GM19438 (cell line): ENCODE measurements at regions not wholly inside any gene's neighbourhood (a gene's known extent, or its start where the extent isn't known, plus 50 kb on each side); places are given as distances from the start of the nearest gene placed in this dataset.

Experiments used
- ATAC-seq: cut with Tn5 transposase; IDR thresholded peaks from one replicate; pipeline ENCODE4 v1.9.1; 2021; ENCODE audit warnings: low read depth; ENCODE audit not compliant: unreplicated experiment

GRCh38 chr2:160989778-160990177 lies 170.4 kb upstream of the TANK start:
- ATAC-seq, result no peak

- no peak for ATAC-seq
Measured at GRCh38 chr2:160993654-160994061, 166.6 kb upstream of the TANK start.

- ATAC-seq, result peak; percentile 88
Measured at GRCh38 chr2:160994141-160995002, 165.9 kb upstream of the TANK start.

GRCh38 chr2:160996584-160996983 lies 163.6 kb upstream of the TANK start:
- no peak for ATAC-seq

GRCh38 chr2:161004379-161004778 lies 155.8 kb upstream of the TANK start:
- ATAC-seq, result no peak

GRCh38 chr2:161005170-161005569 lies 155.1 kb upstream of the TANK start:
- no peak for ATAC-seq

GRCh38 chr2:161008311-161008710 lies 151.9 kb upstream of the TANK start:
- no peak for ATAC-seq

GRCh38 chr2:161010503-161011015 lies 149.7 kb upstream of the TANK start:
- no peak for ATAC-seq

GRCh38 chr2:161017780-161018470 lies 142.3 kb upstream of the TANK start:
- ATAC-seq, result no peak

- ATAC-seq, result no peak
Measured at GRCh38 chr2:161019311-161019710, 140.9 kb upstream of the TANK start.

- no peak for ATAC-seq
Measured at GRCh38 chr2:161020437-161020836, 139.8 kb upstream of the TANK start.

GRCh38 chr2:161028581-161028980 lies 131.6 kb upstream of the TANK start:
- no peak for ATAC-seq

GRCh38 chr2:161029321-161029720 lies 130.9 kb upstream of the TANK start:
- no peak for ATAC-seq

GRCh38 chr2:161030260-161031063 lies 129.8 kb upstream of the TANK start:
- ATAC-seq, result no peak

- no peak for ATAC-seq
Measured at GRCh38 chr2:161031511-161031910, 128.7 kb upstream of the TANK start.

GRCh38 chr2:161032635-161033034 lies 127.6 kb upstream of the TANK start:
- no peak for ATAC-seq

- no peak for ATAC-seq
Measured at GRCh38 chr2:161033059-161033660, 127.1 kb upstream of the TANK start.

GRCh38 chr2:161036926-161037325 lies 123.3 kb upstream of the TANK start:
- no peak for ATAC-seq

- no peak for ATAC-seq
Measured at GRCh38 chr2:161039071-161039470, 121.2 kb upstream of the TANK start.

GRCh38 chr2:161041356-161041755 lies 118.9 kb upstream of the TANK start:
- no peak for ATAC-seq
